Ascending aorta (tissue), 2 donors: ENCODE measurements at regions not wholly inside any gene's neighbourhood (a gene's known extent, or its start where the extent isn't known, plus 50 kb on each side); places are given as distances from the start of the nearest gene placed in this dataset.

Source experiments
- DNase-seq, 2 donors: peaks; one replicate each; pipeline ENCODE4 v3.0.0-alpha.2; 2019; ENCODE audit warnings: low spot score in 2 of 2
- H3K27ac ChIP-seq, 2 donors: fragments of 200-600 bp; sonication (generic); one replicate each; pipeline ENCODE4 v1.5.1; 2016 to 2017; ENCODE audit warnings: mild to moderate bottlenecking in 1 of 2
- H3K27me3 ChIP-seq: fragments of 200-600 bp; sonication (generic); one replicate; pipeline ENCODE4 v1.5.1; 2017
- H3K36me3 ChIP-seq, 2 donors: fragments of 200-600 bp; sonication (generic); one replicate each; pipeline ENCODE4 v1.5.1; 2016
- H3K4me1 ChIP-seq, 2 donors: fragments of 200-600 bp; sonication (generic); one replicate each; pipeline ENCODE4 v1.5.1; 2016 to 2017; ENCODE audit warnings: mild to moderate bottlenecking in 1 of 2
- H3K4me3 ChIP-seq, 2 donors: fragments of 200-600 bp; sonication (generic); one replicate each; pipeline ENCODE4 v1.5.1; 2016 to 2017; ENCODE audit warnings: mild to moderate bottlenecking in 1 of 2
- H3K9me3 ChIP-seq, 2 donors: fragments of 200-600 bp; sonication (generic); one replicate each; pipeline ENCODE4 v1.5.1; 2016
- intact Hi-C: fragments of 100-400 bp; cut with DNase I; formaldehyde crosslinking; loops from one replicate; pipeline ENCODE4 v1.15.1; 2023
- TF ChIP-seq, protein P1 (sequence below), 3 experiments: fragments of 200-600 bp in 2 of 3; fragments of 450-650 bp in 1 of 3; sonication (generic) in 2 of 3; IDR thresholded peaks; one replicate each; pipeline ENCODE4 v1.5.1; 2016 to 2019; ENCODE audit warnings: antibody characterized with exemption in 3 of 3, mild to moderate bottlenecking in 1 of 3, moderate library complexity in 1 of 3

DNA sequence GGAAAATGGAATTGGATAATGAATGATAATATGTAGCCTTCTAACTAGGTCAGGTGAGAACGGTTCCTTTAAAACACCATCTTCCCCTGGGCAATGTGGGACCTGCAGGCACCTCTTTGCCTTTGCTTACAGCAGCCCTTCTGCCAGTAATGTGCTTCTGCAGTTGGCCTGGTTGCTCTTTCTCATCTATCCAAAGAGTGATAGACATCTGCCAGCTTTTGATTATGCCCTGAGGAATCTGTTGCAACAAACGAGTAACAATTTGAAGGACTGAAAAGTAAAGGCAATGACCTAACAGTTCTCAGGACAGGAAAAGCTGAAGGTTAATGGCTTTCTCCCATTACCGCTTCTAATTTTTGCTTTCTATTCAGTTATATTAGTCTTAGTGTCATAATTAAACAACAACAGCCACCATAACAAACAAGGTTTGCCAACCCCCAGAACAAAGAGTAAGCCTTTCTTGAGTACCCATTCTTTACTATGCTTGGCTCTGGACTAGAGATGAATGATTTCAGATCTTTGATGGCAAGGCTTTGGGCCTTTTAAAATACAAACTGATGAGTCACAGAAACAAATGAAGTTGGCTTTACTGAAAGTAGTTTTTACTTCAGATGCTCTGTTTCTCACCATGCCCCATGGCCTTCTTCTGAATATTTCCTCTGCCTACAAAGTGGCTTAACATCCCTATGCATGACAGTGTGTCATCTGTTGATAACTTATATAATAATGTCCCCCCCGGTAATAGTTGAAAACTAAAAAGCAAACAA, 76.1 kb upstream of the KRR1 start:
- Histone ChIP-seq H3K4me3 (no peak overlapping the region), H3K9me3 (no peaks in the 10 kb centered on the region), H3K36me3 (no peaks in the 10 kb centered on the region), H3K27ac (no peak overlapping the region), H3K27me3 (no peaks in the 10 kb centered on the region), H3K4me1 (no peaks in the 10 kb centered on the region)
- DNase-seq: no peak
- TF ChIP-seq, protein P1, sequence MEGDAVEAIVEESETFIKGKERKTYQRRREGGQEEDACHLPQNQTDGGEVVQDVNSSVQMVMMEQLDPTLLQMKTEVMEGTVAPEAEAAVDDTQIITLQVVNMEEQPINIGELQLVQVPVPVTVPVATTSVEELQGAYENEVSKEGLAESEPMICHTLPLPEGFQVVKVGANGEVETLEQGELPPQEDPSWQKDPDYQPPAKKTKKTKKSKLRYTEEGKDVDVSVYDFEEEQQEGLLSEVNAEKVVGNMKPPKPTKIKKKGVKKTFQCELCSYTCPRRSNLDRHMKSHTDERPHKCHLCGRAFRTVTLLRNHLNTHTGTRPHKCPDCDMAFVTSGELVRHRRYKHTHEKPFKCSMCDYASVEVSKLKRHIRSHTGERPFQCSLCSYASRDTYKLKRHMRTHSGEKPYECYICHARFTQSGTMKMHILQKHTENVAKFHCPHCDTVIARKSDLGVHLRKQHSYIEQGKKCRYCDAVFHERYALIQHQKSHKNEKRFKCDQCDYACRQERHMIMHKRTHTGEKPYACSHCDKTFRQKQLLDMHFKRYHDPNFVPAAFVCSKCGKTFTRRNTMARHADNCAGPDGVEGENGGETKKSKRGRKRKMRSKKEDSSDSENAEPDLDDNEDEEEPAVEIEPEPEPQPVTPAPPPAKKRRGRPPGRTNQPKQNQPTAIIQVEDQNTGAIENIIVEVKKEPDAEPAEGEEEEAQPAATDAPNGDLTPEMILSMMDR (IDR thresholded peaks at IDR 0.05): no peak
- intact Hi-C loops: no loop called here

GRCh38 chr12:75585330-75585729, 73.9 kb upstream of the KRR1 start:
- intact Hi-C loops: no loop called here
- no peak overlapping the region for H3K27ac ChIP-seq
- H3K9me3 ChIP-seq: no peaks in the 10 kb centered on the region
- no peaks in the 10 kb centered on the region for H3K27me3 ChIP-seq
- H3K36me3 ChIP-seq: no peaks in the 10 kb centered on the region
- TF ChIP-seq, protein P1 (IDR thresholded peaks at IDR 0.05): no peak
- no peaks in the 10 kb centered on the region for H3K4me1 ChIP-seq
- no peak overlapping the region for H3K4me3 ChIP-seq
- no peak for DNase-seq

DNA sequence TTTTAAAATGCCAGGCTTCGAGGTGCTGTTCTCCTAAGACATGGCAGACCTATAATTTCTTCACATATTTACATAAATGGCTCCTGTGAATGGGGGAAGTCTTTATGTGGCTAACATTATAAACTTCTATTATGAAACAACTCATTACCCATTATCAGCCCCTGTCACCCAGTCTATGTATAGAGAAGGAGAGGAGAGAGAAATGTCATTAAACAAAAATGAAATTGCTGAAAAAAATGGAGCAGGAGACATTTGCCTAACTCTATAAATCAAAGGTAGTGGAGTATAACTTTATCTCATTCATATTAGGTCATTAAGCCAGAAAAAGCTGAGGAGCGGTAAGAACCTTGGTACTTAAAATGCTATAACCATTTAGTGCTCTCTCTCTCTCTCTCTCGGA, 71.9 kb upstream of the KRR1 start:
- TF ChIP-seq, protein P1 (IDR thresholded peaks at IDR 0.05): no peak
- DNase-seq: no peak
- no peak overlapping the region for H3K4me3 ChIP-seq
- no peaks in the 10 kb centered on the region for H3K36me3 ChIP-seq
- H3K27me3 ChIP-seq: no peaks in the 10 kb centered on the region
- no peak overlapping the region for H3K27ac ChIP-seq
- H3K4me1 ChIP-seq: no peaks in the 10 kb centered on the region
- H3K9me3 ChIP-seq: no peaks in the 10 kb centered on the region
- intact Hi-C loops: no loop called here

DNA sequence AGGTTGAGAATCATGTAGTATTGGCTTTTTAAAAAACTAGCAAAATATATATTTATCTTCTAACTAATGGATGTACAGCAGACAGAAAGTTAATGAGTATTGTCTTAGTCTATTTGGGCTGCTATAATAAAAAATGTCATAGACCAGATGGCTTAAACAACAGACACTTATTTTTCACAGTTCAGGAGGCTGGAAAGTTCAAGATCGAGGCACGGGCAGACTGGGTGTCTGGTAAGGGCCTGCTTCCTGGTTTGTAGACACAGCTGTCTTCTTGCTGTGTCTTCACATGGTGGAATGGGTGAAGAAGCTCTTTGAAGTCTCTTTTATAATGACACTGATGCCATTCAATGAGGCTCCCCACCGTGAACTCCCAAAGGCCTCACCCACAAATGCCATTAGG, 70.1 kb upstream of the KRR1 start:
- DNase-seq: no peak
- TF ChIP-seq, protein P1 (IDR thresholded peaks at IDR 0.05): no peak
- intact Hi-C loops: no loop called here
- Histone ChIP-seq H3K36me3 (no peaks in the 10 kb centered on the region), H3K9me3 (no peaks in the 10 kb centered on the region), H3K4me1 (no peaks in the 10 kb centered on the region), H3K4me3 (no peak overlapping the region), H3K27me3 (no peaks in the 10 kb centered on the region), H3K27ac (no peak overlapping the region)

- Histone ChIP-seq H3K4me1 (no peaks in the 10 kb centered on the region), H3K36me3 (no peaks in the 10 kb centered on the region), H3K4me3 (no peak overlapping the region), H3K27ac (no peak overlapping the region), H3K27me3 (no peaks in the 10 kb centered on the region), H3K9me3 (no peaks in the 10 kb centered on the region)
- no peak for DNase-seq
- intact Hi-C loops: no loop called here
- TF ChIP-seq, protein P1 (IDR thresholded peaks at IDR 0.05): no peak
Observed at GRCh38 chr12:75579552-75579951, 68.1 kb upstream of the KRR1 start.

GRCh38 chr12:75578546-75578945, 67.1 kb upstream of the KRR1 start:
- Histone ChIP-seq H3K27me3 (no peaks in the 10 kb centered on the region), H3K4me3 (no peak overlapping the region), H3K9me3 (no peaks in the 10 kb centered on the region), H3K36me3 (no peaks in the 10 kb centered on the region), H3K4me1 (no peaks in the 10 kb centered on the region), H3K27ac (no peak overlapping the region)
- TF ChIP-seq, protein P1 (IDR thresholded peaks at IDR 0.05): no peak
- intact Hi-C loops: no loop called here
- no peak for DNase-seq
